OCI-LY7 (cell line): ENCODE measurements at regions not wholly inside any gene's neighbourhood (a gene's known extent, or its start where the extent isn't known, plus 50 kb on each side); places are given as distances from the start of the nearest gene placed in this dataset.

ENCODE experiments used
- BruUV-seq: library from RNA; stranded (reverse); fragments of 400-500 nt; replicated peaks from 2 replicates; lab custom pipeline; 2021; lab: Mats Ljungman, UMichigan
- CTCF ChIA-PET: fragments of 300-600 bp; sonication (Branson Sonifier 250); formaldehyde crosslinking; loops from one replicate; lab custom pipeline; 2022; ENCODE audit warnings: antibody characterized with exemption; ENCODE audit not compliant: unreplicated experiment; lab: Charles Lee
- POLR2A ChIA-PET: fragments of 300-600 bp; sonication (Branson Sonifier 250); formaldehyde crosslinking; loops from one replicate; lab custom pipeline; 2022; ENCODE audit warnings: antibody characterized with exemption; lab: Charles Lee
- DNase-seq: peaks from one replicate; pipeline ENCODE4 v3.0.0-alpha.2; 2015; ENCODE audit warnings: low spot score
- H2AFZ ChIP-seq: fragments of 200-600 bp; sonication (generic), shearing (Covaris generic); 2 replicates; pipeline ENCODE4 v1.6.1; 2014; ENCODE audit warnings: mild to moderate bottlenecking, antibody characterized with exemption, low read length, moderate library complexity
- H3K27ac ChIP-seq: fragments of 200-600 bp; sonication (generic); 2 replicates; pipeline ENCODE4 v1.5.1; 2014; ENCODE audit warnings: mixed run types, low read depth, mild to moderate bottlenecking, moderate library complexity, low read length, inconsistent platforms; ENCODE audit not compliant: poor library complexity, severe bottlenecking
- H3K36me3 ChIP-seq: fragments of 200-600 bp; sonication (generic); 2 replicates; pipeline ENCODE4 v1.6.1; 2014; ENCODE audit warnings: mild to moderate bottlenecking, antibody characterized with exemption, low read length, moderate library complexity, mixed read lengths; ENCODE audit not compliant: insufficient read depth
- H3K4me1 ChIP-seq: fragments of 200-600 bp; sonication (generic); 2 replicates; pipeline ENCODE4 v1.5.1; 2014; ENCODE audit warnings: mild to moderate bottlenecking, low read length; ENCODE audit not compliant: insufficient read depth, poor library complexity, severe bottlenecking
- H3K4me2 ChIP-seq: fragments of 200-600 bp; sonication (generic); 2 replicates; pipeline ENCODE4 v1.6.1; 2014; ENCODE audit warnings: mild to moderate bottlenecking, low read length
- H3K4me3 ChIP-seq: fragments of 200-600 bp; sonication (generic); 2 replicates; pipeline ENCODE4 v1.5.1; 2014; ENCODE audit warnings: mild to moderate bottlenecking, low read depth, low read length; ENCODE audit not compliant: poor library complexity, severe bottlenecking
- H3K79me2 ChIP-seq: fragments of 200-600 bp; sonication (generic); 2 replicates; pipeline ENCODE4 v1.6.1; 2016; ENCODE audit warnings: low read depth, mild to moderate bottlenecking, low read length, moderate library complexity, mixed read lengths; ENCODE audit not compliant: insufficient read depth
- H3K9me2 ChIP-seq: fragments of 200-600 bp; sonication (generic); 2 replicates; pipeline ENCODE4 v1.6.1; 2016; ENCODE audit warnings: mild to moderate bottlenecking, low read length, mixed read lengths; ENCODE audit not compliant: insufficient read depth
- H3K9me3 ChIP-seq: fragments of 200-600 bp; sonication (generic); 2 replicates; pipeline ENCODE4 v1.6.1; 2014; ENCODE audit warnings: mild to moderate bottlenecking, mixed run types, low read length, mixed read lengths
- H4K20me1 ChIP-seq: fragments of 200-600 bp; sonication (generic); 2 replicates; pipeline ENCODE4 v1.6.1; 2014; ENCODE audit warnings: mild to moderate bottlenecking, antibody characterized with exemption, low read length, moderate library complexity, mixed read lengths; ENCODE audit not compliant: insufficient read depth
- EZH2phosphoT487 ChIP-seq: fragments of 200-600 bp; sonication (generic); IDR thresholded peaks from 2 replicates; pipeline ENCODE4 v1.6.1; 2018; ENCODE audit warnings: low read depth, borderline replicate concordance, mild to moderate bottlenecking, mixed run types, antibody characterized with exemption, low read length, moderate library complexity, mixed read lengths
- intact Hi-C: fragments of 100-400 bp; cut with micrococcal nuclease; formaldehyde crosslinking; loops from one replicate; pipeline ENCODE4 v1.10.0; 2022; ENCODE audit not compliant: unreplicated experiment
- TF ChIP-seq, protein P1 (sequence below): fragments of 200-600 bp; sonication (generic); conservative IDR thresholded peaks from 2 replicates; pipeline ENCODE4 v1.5.1; 2014; ENCODE audit warnings: mild to moderate bottlenecking, antibody characterized with exemption, low read length, moderate library complexity, mixed read lengths

- Histone ChIP-seq H3K4me1 (no peaks in the 10 kb centered on the region), H3K9me3 (no peaks in the 10 kb centered on the region), H3K4me2 (no peak overlapping the region), H3K27ac (no peak overlapping the region), H3K9me2 (no peaks in the 10 kb centered on the region), H4K20me1 (no peaks in the 10 kb centered on the region), H2AFZ (no peak overlapping the region), H3K36me3 (no peaks in the 10 kb centered on the region), H3K79me2 (no peaks in the 10 kb centered on the region), H3K4me3 (no peak overlapping the region)
- intact Hi-C loops: no loop called here
- no peak for TF ChIP-seq EZH2phosphoT487
- TF ChIP-seq, protein P1, sequence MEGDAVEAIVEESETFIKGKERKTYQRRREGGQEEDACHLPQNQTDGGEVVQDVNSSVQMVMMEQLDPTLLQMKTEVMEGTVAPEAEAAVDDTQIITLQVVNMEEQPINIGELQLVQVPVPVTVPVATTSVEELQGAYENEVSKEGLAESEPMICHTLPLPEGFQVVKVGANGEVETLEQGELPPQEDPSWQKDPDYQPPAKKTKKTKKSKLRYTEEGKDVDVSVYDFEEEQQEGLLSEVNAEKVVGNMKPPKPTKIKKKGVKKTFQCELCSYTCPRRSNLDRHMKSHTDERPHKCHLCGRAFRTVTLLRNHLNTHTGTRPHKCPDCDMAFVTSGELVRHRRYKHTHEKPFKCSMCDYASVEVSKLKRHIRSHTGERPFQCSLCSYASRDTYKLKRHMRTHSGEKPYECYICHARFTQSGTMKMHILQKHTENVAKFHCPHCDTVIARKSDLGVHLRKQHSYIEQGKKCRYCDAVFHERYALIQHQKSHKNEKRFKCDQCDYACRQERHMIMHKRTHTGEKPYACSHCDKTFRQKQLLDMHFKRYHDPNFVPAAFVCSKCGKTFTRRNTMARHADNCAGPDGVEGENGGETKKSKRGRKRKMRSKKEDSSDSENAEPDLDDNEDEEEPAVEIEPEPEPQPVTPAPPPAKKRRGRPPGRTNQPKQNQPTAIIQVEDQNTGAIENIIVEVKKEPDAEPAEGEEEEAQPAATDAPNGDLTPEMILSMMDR: no peak
- CTCF ChIA-PET: no interaction called here
- DNase-seq: no peak
- POLR2A ChIA-PET: interaction anchor here (1.0 kb wide), 1 partner anchor 255 kb away, joined by 4 read pairs; no protein-coding TSS in a partner anchor
- no TSS peak for BruUV-seq
These were observed 249.6 kb downstream of the BAMBI start for GRCh38 chr10:28926932-28927331.

- Histone ChIP-seq H3K4me1 (no peaks in the 10 kb centered on the region), H3K9me2 (no peaks in the 10 kb centered on the region), H3K27ac (no peak overlapping the region), H3K79me2 (no peaks in the 10 kb centered on the region), H3K4me3 (no peak overlapping the region), H3K9me3 (no peaks in the 10 kb centered on the region), H2AFZ (no peak overlapping the region), H3K36me3 (no peaks in the 10 kb centered on the region), H3K4me2 (no peak overlapping the region), H4K20me1 (no peaks in the 10 kb centered on the region)
- POLR2A ChIA-PET: no interaction called here
- no peak for TF ChIP-seq EZH2phosphoT487
- TF ChIP-seq, protein P1: no peak
- intact Hi-C loops: no loop called here
- DNase-seq: no peak
- CTCF ChIA-PET: no interaction called here
- no TSS peak for BruUV-seq
These were observed 251.2 kb downstream of the BAMBI start for GRCh38 chr10:28928484-28928883.

DNA sequence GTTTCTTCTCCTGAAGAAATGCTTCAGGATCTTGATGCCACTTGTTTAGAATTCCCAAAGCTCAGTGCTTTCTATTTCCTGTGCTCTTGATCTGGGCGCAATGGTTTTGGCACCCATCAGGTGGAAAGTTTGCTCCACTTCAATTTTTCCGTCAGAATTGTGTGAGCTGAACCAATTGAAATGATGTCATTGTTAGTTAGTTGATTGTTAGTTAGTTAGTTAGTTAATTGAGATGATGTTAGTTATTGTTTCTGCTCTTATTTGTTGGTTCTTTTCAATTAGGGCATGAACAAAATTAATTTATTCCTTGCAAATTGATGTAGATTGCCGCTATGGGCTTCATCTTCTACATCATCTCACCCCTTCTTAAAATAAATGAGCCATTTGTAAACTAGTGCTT, 252.6 kb downstream of the BAMBI start:
- Histone ChIP-seq H3K4me1 (no peaks in the 10 kb centered on the region), H3K4me2 (no peak overlapping the region), H2AFZ (no peak overlapping the region), H3K9me2 (no peaks in the 10 kb centered on the region), H3K79me2 (no peaks in the 10 kb centered on the region), H3K4me3 (no peak overlapping the region), H3K27ac (no peak overlapping the region), H3K36me3 (no peaks in the 10 kb centered on the region), H3K9me3 (no peaks in the 10 kb centered on the region), H4K20me1 (no peaks in the 10 kb centered on the region)
- CTCF ChIA-PET: no interaction called here
- TF ChIP-seq, protein P1: no peak
- TF ChIP-seq EZH2phosphoT487: no peak
- intact Hi-C loops: no loop called here
- no TSS peak for BruUV-seq
- POLR2A ChIA-PET: no interaction called here
- DNase-seq: no peak
